MM.1S (cell line): ENCODE measurements at regions not wholly inside any gene's neighbourhood (a gene's known extent, or its start where the extent isn't known, plus 50 kb on each side); places are given as distances from the start of the nearest gene placed in this dataset.

Source experiments
- DNase-seq: peaks from one replicate; pipeline ENCODE4 v3.0.0-alpha.2; 2015
- H2AFZ ChIP-seq: fragments of 300-600 bp; sonication (generic); 2 replicates; pipeline ENCODE4 v1.6.0; 2016; ENCODE audit warnings: antibody characterized with exemption, low read length
- H3F3A ChIP-seq: fragments of 300-600 bp; sonication (generic); 2 replicates; pipeline ENCODE4 v1.6.1; 2016; ENCODE audit warnings: mild to moderate bottlenecking, antibody characterized with exemption, low read length, moderate library complexity, mixed read lengths; ENCODE audit not compliant: insufficient read depth
- H3K27ac ChIP-seq: fragments of 300-600 bp; sonication (generic); 2 replicates; pipeline ENCODE4 v1.5.1; 2016; ENCODE audit warnings: mild to moderate bottlenecking, low read length
- H3K27me3 ChIP-seq: fragments of 300-600 bp; sonication (generic); replicated peaks from 2 replicates; pipeline ENCODE4 v1.6.0; 2016; ENCODE audit warnings: low read length; ENCODE audit not compliant: insufficient read depth
- H3K36me3 ChIP-seq: fragments of 300-600 bp; sonication (generic); replicated peaks from 2 replicates; pipeline ENCODE4 v1.6.1; 2016; ENCODE audit warnings: mild to moderate bottlenecking, low read length, mixed read lengths; ENCODE audit not compliant: insufficient read depth
- H3K4me1 ChIP-seq: fragments of 300-600 bp; sonication (generic); 2 replicates; pipeline ENCODE4 v1.6.1; 2016; ENCODE audit warnings: low read length, mixed read lengths
- H3K4me2 ChIP-seq: fragments of 300-600 bp; sonication (generic); 2 replicates; pipeline ENCODE4 v1.6.0; 2016; ENCODE audit warnings: low read depth, low read length
- H3K4me3 ChIP-seq: fragments of 300-600 bp; sonication (generic); 2 replicates; pipeline ENCODE4 v1.5.1; 2016; ENCODE audit warnings: low read length, mixed read lengths
- H3K79me2 ChIP-seq: fragments of 300-600 bp; sonication (generic); 2 replicates; pipeline ENCODE4 v1.6.1; 2016; ENCODE audit warnings: mixed run types, low read length, mixed read lengths
- H3K9ac ChIP-seq: fragments of 300-600 bp; sonication (generic); 2 replicates; pipeline ENCODE4 v1.6.1; 2016; ENCODE audit warnings: low read length, mixed read lengths
- H3K9me2 ChIP-seq: fragments of 300-600 bp; sonication (generic); replicated peaks from 2 replicates; pipeline ENCODE4 v1.6.1; 2016; ENCODE audit warnings: mild to moderate bottlenecking, low read length, mixed read lengths; ENCODE audit not compliant: insufficient read depth
- H3K9me3 ChIP-seq: fragments of 300-600 bp; sonication (generic); replicated peaks from 2 replicates; pipeline ENCODE4 v1.6.1; 2016; ENCODE audit warnings: mild to moderate bottlenecking, low read length, mixed read lengths; ENCODE audit not compliant: insufficient read depth
- H4K20me1 ChIP-seq: fragments of 300-600 bp; sonication (generic); 2 replicates; pipeline ENCODE4 v1.6.1; 2016; ENCODE audit warnings: mild to moderate bottlenecking, low read length, moderate library complexity, mixed read lengths; ENCODE audit not compliant: insufficient read depth
- CTCF ChIP-seq: fragments of 300-600 bp; sonication (generic); IDR thresholded peaks from 2 replicates; pipeline ENCODE4 v1.5.1; 2016; ENCODE audit warnings: antibody characterized with exemption, low read length, mixed read lengths
- EZH2 ChIP-seq: fragments of 300-600 bp; sonication (generic); optimal IDR thresholded peaks from 2 replicates; pipeline ENCODE3; 2017; ENCODE audit warnings: low read depth, mild to moderate bottlenecking, antibody characterized with exemption, low read length, mixed read lengths
- EZH2phosphoT487 ChIP-seq: fragments of 300-600 bp; sonication (generic); IDR thresholded peaks from 2 replicates; pipeline ENCODE4 v1.6.1; 2018; ENCODE audit warnings: antibody characterized with exemption, low read length

GRCh38 chr18:11266781-11267480, 117.6 kb upstream of the PIEZO2 start:
- Histone ChIP-seq H3K4me3 (no peak overlapping the region), H3K27me3 (no peaks in the 10 kb centered on the region), H3K4me1 (no peaks in the 10 kb centered on the region), H3K79me2 (no peaks in the 10 kb centered on the region), H4K20me1 (no peaks in the 10 kb centered on the region), H3F3A (no peaks in the 10 kb centered on the region), H3K9me2 (no peaks in the 10 kb centered on the region), H3K4me2 (no peak overlapping the region), H3K36me3 (no peaks in the 10 kb centered on the region), H2AFZ (no peak overlapping the region), H3K27ac (no peak overlapping the region), H3K9ac (no peak overlapping the region), H3K9me3 (no peaks in the 10 kb centered on the region)
- TF ChIP-seq CTCF (no peak), EZH2 (no peak), EZH2phosphoT487 (no peak)
- no peak for DNase-seq

- Histone ChIP-seq H3K9me2 (no peaks in the 10 kb centered on the region), H3K27me3 (no peaks in the 10 kb centered on the region), H3K4me1 (no peaks in the 10 kb centered on the region), H3K9me3 (no peaks in the 10 kb centered on the region), H3K79me2 (no peaks in the 10 kb centered on the region), H3K27ac (no peak overlapping the region), H4K20me1 (no peaks in the 10 kb centered on the region), H3K4me3 (no peak overlapping the region), H3K9ac (no peak overlapping the region), H3F3A (no peaks in the 10 kb centered on the region), H3K4me2 (no peak overlapping the region), H3K36me3 (no peaks in the 10 kb centered on the region), H2AFZ (no peak overlapping the region)
- no peak for DNase-seq
- TF ChIP-seq EZH2phosphoT487 (no peak), EZH2 (no peak), CTCF (no peak)
Measured at GRCh38 chr18:11261486-11261885, 112.1 kb upstream of the PIEZO2 start.

GRCh38 chr18:11260961-11261461, 111.6 kb upstream of the PIEZO2 start:
- H3K79me2 ChIP-seq, result no peaks in the 10 kb centered on the region
- no peak for DNase-seq
- H3K27ac ChIP-seq, result no peak overlapping the region

More at GRCh38 chr18:11260961-11261461, 111.6 kb upstream of the PIEZO2 start:
- Histone ChIP-seq H3K4me2 (no peak overlapping the region), H3K9me2 (no peaks in the 10 kb centered on the region), H3K36me3 (no peaks in the 10 kb centered on the region), H3K4me3 (no peak overlapping the region), H3K4me1 (no peaks in the 10 kb centered on the region), H4K20me1 (no peaks in the 10 kb centered on the region), H2AFZ (no peak overlapping the region), H3F3A (no peaks in the 10 kb centered on the region), H3K27me3 (no peaks in the 10 kb centered on the region), H3K9me3 (no peaks in the 10 kb centered on the region), H3K9ac (no peak overlapping the region)
- no peak for TF ChIP-seq EZH2phosphoT487
- TF ChIP-seq CTCF, result no peak
- TF ChIP-seq EZH2, result no peak
